Lung (tissue), 11 donors: ENCODE measurements at regions not wholly inside any gene's neighbourhood (a gene's known extent, or its start where the extent isn't known, plus 50 kb on each side); places are given as distances from the start of the nearest gene placed in this dataset.

Experiments
- ATAC-seq: fragments of 200-7000 bp; cut with Tn5 transposase; one replicate; pipeline ENCODE4 v1.9.1; 2020; ENCODE audit warnings: moderate number of reproducible peaks; ENCODE audit not compliant: insufficient read depth, low FRiP score
- DNase-seq, 3 donors: peaks; one replicate each; pipeline ENCODE4 v3.0.0-alpha.2; 2013 to 2017
- H3K27ac ChIP-seq, 2 donors: one replicate each; pipeline ENCODE4 v1.5.1; 2013; ENCODE audit warnings: mild to moderate bottlenecking in 2 of 2, moderate library complexity in 2 of 2, control low read depth in 1 of 2, inconsistent platforms in 1 of 2, low read depth in 1 of 2, low read length in 1 of 2
- H3K27me3 ChIP-seq, 3 donors: one replicate each; pipeline ENCODE4 v1.5.1; 2013; ENCODE audit warnings: low read length in 2 of 3; ENCODE audit not compliant: control insufficient read depth in 3 of 3, insufficient read depth in 3 of 3
- H3K36me3 ChIP-seq, 4 donors: one replicate each; pipeline ENCODE4 v1.5.1; 2013; ENCODE audit warnings: low read length in 4 of 4, mild to moderate bottlenecking in 1 of 4, moderate library complexity in 1 of 4; ENCODE audit not compliant: control insufficient read depth in 4 of 4, insufficient read depth in 4 of 4
- H3K4me1 ChIP-seq, 5 donors: one replicate each; pipeline ENCODE4 v1.5.1; 2013; ENCODE audit warnings: low read length in 5 of 5, mild to moderate bottlenecking in 2 of 5, moderate library complexity in 1 of 5; ENCODE audit not compliant: control insufficient read depth in 5 of 5, insufficient read depth in 5 of 5
- H3K4me3 ChIP-seq: one replicate; pipeline ENCODE4 v1.5.1; 2013; ENCODE audit warnings: mild to moderate bottlenecking, control low read depth, moderate library complexity
- H3K9ac ChIP-seq, 2 donors: one replicate each; pipeline ENCODE4 v1.5.1; 2013; ENCODE audit warnings: low read length in 2 of 2, control low read depth in 1 of 2; ENCODE audit not compliant: insufficient read depth in 1 of 2
- H3K9me3 ChIP-seq, 4 donors: one replicate each; pipeline ENCODE4 v1.5.1; 2013; ENCODE audit warnings: low read length in 3 of 4, mild to moderate bottlenecking in 1 of 4, moderate library complexity in 1 of 4; ENCODE audit not compliant: control insufficient read depth in 4 of 4, insufficient read depth in 3 of 4
- CTCF ChIP-seq: IDR thresholded peaks from 2 replicates; pipeline ENCODE4 v1.5.1; 2012; ENCODE audit warnings: mild to moderate bottlenecking; ENCODE audit errors: control extremely low read depth, extremely low read depth
- WGBS, 2 donors: extraction: QIAGEN DNeasy Blood & Tissue Kit; methylation state at CpG; one replicate each; pipeline ENCODE4 v1.1.7; 2013; 5-methylcytosine and 5-hydroxymethylcytosine counted together
- donor health status: control.
- donor health status: control.
- donor health status: Bipolar disorder and iron deficiency.
- donor health status: healthy.
- donor health status: DM: yes; HTN: yes; CAD: no.

GRCh38 chr5:83889971-83890745 lies 169.5 kb upstream of the HAPLN1 start:
- no peak for TF ChIP-seq CTCF
- Histone ChIP-seq H3K36me3 (no peaks in the 10 kb centered on the region), H3K9ac (no peak overlapping the region), H3K4me3 (no peak overlapping the region), H3K4me1 (no peaks in the 10 kb centered on the region), H3K9me3 (no peaks in the 10 kb centered on the region), H3K27ac (no peak overlapping the region), H3K27me3 (no peaks in the 10 kb centered on the region)
- ATAC-seq (no peak), DNase-seq (no peak)
- 82 to 90% methylated on average over 6 of the region's 6 CpGs for WGBS, 2 donors

DNA sequence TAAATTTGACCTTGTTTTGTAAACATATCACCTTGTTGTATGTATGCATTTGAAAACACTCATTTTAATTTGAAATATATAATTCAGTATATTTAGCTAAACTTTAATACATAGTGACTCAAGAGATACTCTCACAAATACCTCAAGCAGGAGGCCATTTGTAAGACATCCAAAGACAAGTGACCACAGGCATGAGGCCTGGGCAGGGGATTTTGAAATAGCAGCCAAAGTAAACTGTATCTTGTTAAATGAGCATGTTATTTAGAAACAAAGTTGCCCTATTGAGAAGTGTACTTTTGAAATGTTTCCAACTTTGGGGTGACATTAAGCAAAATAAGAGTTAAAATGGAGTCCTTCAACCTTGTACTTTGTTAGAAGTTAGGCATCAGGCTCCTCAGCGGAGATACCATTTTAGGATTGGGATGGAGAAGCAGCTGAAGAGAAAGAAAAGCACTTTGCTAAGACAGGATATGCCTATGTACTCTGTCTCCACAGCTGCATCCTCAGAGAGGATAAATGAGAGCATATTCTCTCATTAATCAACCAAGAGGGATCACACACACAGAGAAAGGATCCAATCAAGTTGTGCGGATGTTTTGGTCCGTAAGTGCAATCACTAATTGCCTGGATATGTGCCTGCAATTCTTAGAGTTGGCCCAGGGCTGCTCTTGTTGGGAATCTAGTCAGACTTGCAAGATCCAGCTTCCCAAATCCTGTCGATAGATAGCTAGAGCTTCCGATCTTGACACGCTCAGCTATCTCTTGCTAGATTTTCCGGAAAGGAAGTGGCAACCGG lies 157.5 kb upstream of the HAPLN1 start:
- no peaks in the 10 kb centered on the region for H3K9me3 ChIP-seq
- WGBS, 2 donors = 74 to 75% methylated on average over 8 of the region's 8 CpGs

DNA sequence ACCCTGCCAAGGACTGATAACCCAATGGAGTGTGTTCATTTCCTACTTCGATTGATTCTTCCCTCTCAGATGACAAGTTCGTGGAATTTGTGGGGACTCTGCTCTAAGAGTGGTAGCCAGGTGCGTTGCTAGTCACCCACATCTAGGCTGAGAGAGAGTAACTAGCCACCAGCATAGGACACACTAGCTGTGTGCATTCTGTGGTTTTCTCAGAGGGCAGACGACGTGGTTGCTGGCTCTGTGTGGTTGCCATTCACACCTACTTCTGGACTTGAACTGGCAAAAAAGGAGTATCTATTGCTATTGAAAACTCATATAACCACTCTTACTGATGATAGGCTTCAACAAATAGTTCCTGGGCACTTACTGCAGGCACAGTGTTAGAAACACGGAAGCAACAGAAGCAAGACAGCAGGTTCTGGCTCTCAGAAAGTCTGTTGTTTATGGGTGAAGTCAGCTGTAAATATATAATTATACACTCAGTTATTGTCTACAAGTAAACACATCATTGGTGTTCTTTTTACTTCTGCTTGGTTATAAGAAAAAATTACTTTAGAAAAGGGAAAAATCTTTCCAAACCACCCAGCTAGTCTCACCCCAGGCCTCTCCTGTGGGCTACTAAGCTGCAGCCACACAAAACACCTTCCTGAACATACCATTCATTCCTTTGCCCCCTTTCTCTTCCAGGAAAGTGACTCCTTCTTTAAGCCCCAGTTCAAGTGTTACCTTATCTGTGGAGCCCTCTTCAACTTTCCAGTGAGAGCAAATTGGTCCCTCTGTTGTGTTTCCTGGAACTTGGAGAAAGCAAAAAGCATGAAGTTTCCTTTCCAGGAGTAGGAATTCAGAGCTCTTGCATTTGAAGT lies 151.1 kb upstream of the HAPLN1 start:
- ATAC-seq (peak; percentile 84), DNase-seq (peak; percentile 12 to 58 (median 27))
- H3K9ac ChIP-seq = no peak overlapping the region
- no peak for TF ChIP-seq CTCF
- no peaks in the 10 kb centered on the region for H3K4me1 ChIP-seq
- H3K4me3 ChIP-seq = no peak overlapping the region
- 70 to 84% methylated on average over 6 of the region's 6 CpGs for WGBS, 2 donors
- no peaks in the 10 kb centered on the region for H3K27me3 ChIP-seq
- H3K9me3 ChIP-seq = no peaks in the 10 kb centered on the region
- no peaks in the 10 kb centered on the region for H3K36me3 ChIP-seq
- no peak overlapping the region for H3K27ac ChIP-seq

More for the DNA sequence above, 157.5 kb upstream of the HAPLN1 start:
- Histone ChIP-seq H3K4me1 (no peaks in the 10 kb centered on the region), H3K36me3 (no peaks in the 10 kb centered on the region), H3K27ac (no peak overlapping the region), H3K27me3 (no peaks in the 10 kb centered on the region), H3K4me3 (no peak overlapping the region), H3K9ac (no peak overlapping the region)
- peak in 2 of 3 donors; percentile 7 to 50 for DNase-seq
- TF ChIP-seq CTCF = no peak
- no peak for ATAC-seq
